Endothelial cell of umbilical vein (primary cell): ENCODE measurements at regions not wholly inside any gene's neighbourhood (a gene's known extent, or its start where the extent isn't known, plus 50 kb on each side); places are given as distances from the start of the nearest gene placed in this dataset.

Experiments used
- BruUV-seq: library from RNA; stranded (reverse); fragments of 400-500 nt; replicated peaks from 2 replicates; lab custom pipeline; 2021; lab: Mats Ljungman, UMichigan
- CTCF ChIA-PET: fragments of 300-600, 350-600 bp; sonication (Branson Sonifier 250); formaldehyde crosslinking; loops from one replicate; lab custom pipeline; 2021; ENCODE audit warnings: antibody characterized with exemption, inconsistent platforms; lab: Charles Lee
- POLR2A ChIA-PET: fragments of 300-600, 350-600 bp; sonication (Branson Sonifier 250); formaldehyde crosslinking; loops from one replicate; lab custom pipeline; 2021; ENCODE audit warnings: antibody characterized with exemption, inconsistent platforms; lab: Charles Lee
- DNase-seq: peaks from one replicate; pipeline ENCODE4 v3.0.0-alpha.2; 2011; ENCODE audit warnings: low read depth, low spot score
- FAIRE-seq: peaks from 2 replicates; lab custom pipeline; 2011; peaks lifted over from hg19 to GRCh38; lab: Jason Lieb, UNC
- H2AFZ ChIP-seq: 2 replicates; pipeline ENCODE4 v1.6.0; 2012; ENCODE audit warnings: low read depth, low read length, control low read depth, inconsistent platforms
- H3K27ac ChIP-seq: 2 replicates; pipeline ENCODE4 v1.5.1; 2011; ENCODE audit warnings: low read depth, mild to moderate bottlenecking, control low read depth, low read length, moderate library complexity; ENCODE audit not compliant: insufficient read depth
- H3K27me3 ChIP-seq, 2 experiments: 2 replicates each; pipeline versions ENCODE4 v1.6.0 to v1.6.1; 2011; ENCODE audit warnings: low read length in 2 of 2, mixed read lengths in 1 of 2; ENCODE audit not compliant: control insufficient read depth in 2 of 2, insufficient read depth in 2 of 2
- H3K36me3 ChIP-seq, 2 experiments: 2 replicates in 1 of 2; 3 replicates in 1 of 2; pipeline ENCODE4 v1.5.1; 2011; ENCODE audit warnings: low read length in 2 of 2, mild to moderate bottlenecking in 1 of 2, moderate library complexity in 1 of 2; ENCODE audit not compliant: control insufficient read depth in 2 of 2, insufficient read depth in 2 of 2; ENCODE audit errors: extremely low read depth in 1 of 2
- H3K4me1 ChIP-seq: 3 replicates; pipeline ENCODE4 v1.5.1; 2011; ENCODE audit warnings: mild to moderate bottlenecking, low read length; ENCODE audit not compliant: control insufficient read depth, insufficient read depth; ENCODE audit errors: extremely low read depth
- H3K4me2 ChIP-seq: 2 replicates; pipeline ENCODE4 v1.6.1; 2011; ENCODE audit warnings: low read length, control low read depth, mixed read lengths; ENCODE audit not compliant: insufficient read depth
- H3K4me3 ChIP-seq, 3 experiments: fragments of 200-600 bp in 1 of 3; sonication (generic), shearing (Covaris generic) in 1 of 3; replicated peaks in 1 of 3; 2 replicates each; pipeline ENCODE4 v1.5.1; 2011 to 2016; ENCODE audit warnings: control low read depth in 3 of 3, low read length in 3 of 3, mild to moderate bottlenecking in 2 of 3, inconsistent platforms in 1 of 3, low read depth in 1 of 3, moderate library complexity in 1 of 3; ENCODE audit not compliant: insufficient read depth in 1 of 3
- H3K79me2 ChIP-seq: 2 replicates; pipeline ENCODE4 v1.6.0; 2012; ENCODE audit warnings: low read length, inconsistent platforms; ENCODE audit not compliant: control insufficient read depth, insufficient read depth
- H3K9ac ChIP-seq: replicated peaks from 2 replicates; pipeline ENCODE3; 2011; ENCODE audit warnings: low read length, control low read depth; ENCODE audit not compliant: insufficient read depth; ENCODE audit errors: extremely low read depth
- H3K9me1 ChIP-seq: replicated peaks from 3 replicates; pipeline ENCODE4 v1.6.0; 2011; ENCODE audit warnings: mild to moderate bottlenecking, low read length; ENCODE audit not compliant: control insufficient read depth, insufficient read depth; ENCODE audit errors: extremely low read depth
- H3K9me3 ChIP-seq: replicated peaks from 2 replicates; pipeline ENCODE4 v1.5.1; 2012; ENCODE audit warnings: low read length, inconsistent platforms; ENCODE audit not compliant: control insufficient read depth, insufficient read depth
- H4K20me1 ChIP-seq: replicated peaks from 2 replicates; pipeline ENCODE3; 2011; ENCODE audit warnings: mild to moderate bottlenecking, low read length; ENCODE audit not compliant: control insufficient read depth, insufficient read depth; ENCODE audit errors: extremely low read depth
- EZH2 ChIP-seq: IDR thresholded peaks from 2 replicates; pipeline ENCODE4 v1.6.1; 2012; ENCODE audit warnings: borderline replicate concordance, low read depth, mild to moderate bottlenecking, moderate library complexity, low read length, inconsistent platforms; ENCODE audit not compliant: severe bottlenecking
- FOS ChIP-seq: IDR thresholded peaks from 2 replicates; pipeline ENCODE4 v1.6.1; 2011; ENCODE audit warnings: mild to moderate bottlenecking, low read length, moderate library complexity, borderline replicate concordance; ENCODE audit not compliant: insufficient read depth
- GATA2 ChIP-seq: IDR thresholded peaks from 2 replicates; pipeline ENCODE4 v1.7.0; 2011; ENCODE audit warnings: low read depth, mild to moderate bottlenecking, moderate library complexity, mixed read lengths, low read length; ENCODE audit not compliant: insufficient read length, insufficient read depth
- JUN ChIP-seq: IDR thresholded peaks from 2 replicates; pipeline ENCODE4 v1.6.1; 2011; ENCODE audit warnings: borderline replicate concordance, low read depth; ENCODE audit not compliant: insufficient read length, insufficient read depth
- MYC ChIP-seq: IDR thresholded peaks from one replicate; pipeline ENCODE4 v1.6.1; 2011; ENCODE audit warnings: mild to moderate bottlenecking, low read depth, low read length
- POLR2A ChIP-seq: IDR thresholded peaks from 2 replicates; pipeline ENCODE4 v1.6.1; 2012; ENCODE audit warnings: low read depth, mild to moderate bottlenecking, control low read depth, low read length
- POLR2AphosphoS5 ChIP-seq: IDR thresholded peaks from 2 replicates; pipeline ENCODE4 v1.6.1; 2012; ENCODE audit warnings: low read depth, mild to moderate bottlenecking, control low read depth, low read length, moderate library complexity; ENCODE audit not compliant: insufficient read depth
- dilution Hi-C: fragments of 300-500 bp; cut with MboI; formaldehyde crosslinking; loops from one replicate; pipeline ENCODE4 v1.15.0; 2019; ENCODE audit warnings: low sequenced_read_pairs; ENCODE audit not compliant: extremely low pct_ligation_motif_present
- intact Hi-C: fragments of 100-400 bp; cut with micrococcal nuclease; formaldehyde crosslinking; loops from one replicate; pipeline ENCODE4 v1.10.0; 2022
- TF ChIP-seq, protein P1 (sequence below): IDR thresholded peaks from 2 replicates; pipeline ENCODE4 v1.6.1; 2011; ENCODE audit not compliant: insufficient read depth, insufficient read length
- TF ChIP-seq, protein P2 (sequence below), 2 donors: IDR thresholded peaks; 1 replicate in 1 of 2; 2 replicates in 1 of 2; pipeline ENCODE4 v1.5.1; 2011; ENCODE audit warnings: low read length in 2 of 2, mild to moderate bottlenecking in 2 of 2, moderate library complexity in 2 of 2, control low read depth in 1 of 2, inconsistent platforms in 1 of 2, low read depth in 1 of 2; ENCODE audit not compliant: insufficient read depth in 1 of 2; ENCODE audit errors: extremely low read depth in 1 of 2

DNA sequence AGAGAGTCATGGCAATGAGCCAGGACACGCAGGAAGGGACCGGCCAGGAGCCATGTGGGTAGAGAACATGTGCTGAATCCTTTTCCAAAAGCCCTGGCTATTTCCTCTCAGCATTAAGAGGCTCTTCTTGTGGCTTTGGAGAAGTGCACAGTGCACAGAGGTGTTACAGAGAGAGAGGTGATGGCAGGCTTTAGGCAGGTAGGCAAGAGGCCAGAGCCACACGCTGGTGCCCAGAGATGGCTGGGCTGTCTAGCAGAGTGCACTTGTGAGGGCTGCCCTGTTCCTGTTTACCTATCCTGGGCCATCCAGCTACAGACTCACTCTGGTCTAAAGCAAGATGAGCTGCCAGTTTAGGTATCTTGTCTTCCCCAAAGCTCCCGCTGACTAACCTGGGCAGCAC lies 402.6 kb downstream of the OCA2 start:
- Histone ChIP-seq H3K4me2 (no peak overlapping the region), H3K9ac (no peak overlapping the region), H3K27ac (no peak overlapping the region), H2AFZ (no peak overlapping the region), H3K9me3 (peaks cover 7% of the 10 kb centered on the region), H3K27me3 (no peaks in the 10 kb centered on the region), H3K9me1 (no peaks in the 10 kb centered on the region), H4K20me1 (no peaks in the 10 kb centered on the region), H3K4me3 (no peak overlapping the region), H3K36me3 (no peaks in the 10 kb centered on the region), H3K4me1 (no peaks in the 10 kb centered on the region), H3K79me2 (no peaks in the 10 kb centered on the region)
- FAIRE-seq, result no peak
- DNase-seq, result no peak
- TF ChIP-seq, protein P1, sequence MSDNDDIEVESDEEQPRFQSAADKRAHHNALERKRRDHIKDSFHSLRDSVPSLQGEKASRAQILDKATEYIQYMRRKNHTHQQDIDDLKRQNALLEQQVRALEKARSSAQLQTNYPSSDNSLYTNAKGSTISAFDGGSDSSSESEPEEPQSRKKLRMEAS, result no peak
- TF ChIP-seq JUN, result no peak
- no peak for TF ChIP-seq MYC
- TF ChIP-seq POLR2AphosphoS5, result no peak
- TF ChIP-seq, protein P2, sequence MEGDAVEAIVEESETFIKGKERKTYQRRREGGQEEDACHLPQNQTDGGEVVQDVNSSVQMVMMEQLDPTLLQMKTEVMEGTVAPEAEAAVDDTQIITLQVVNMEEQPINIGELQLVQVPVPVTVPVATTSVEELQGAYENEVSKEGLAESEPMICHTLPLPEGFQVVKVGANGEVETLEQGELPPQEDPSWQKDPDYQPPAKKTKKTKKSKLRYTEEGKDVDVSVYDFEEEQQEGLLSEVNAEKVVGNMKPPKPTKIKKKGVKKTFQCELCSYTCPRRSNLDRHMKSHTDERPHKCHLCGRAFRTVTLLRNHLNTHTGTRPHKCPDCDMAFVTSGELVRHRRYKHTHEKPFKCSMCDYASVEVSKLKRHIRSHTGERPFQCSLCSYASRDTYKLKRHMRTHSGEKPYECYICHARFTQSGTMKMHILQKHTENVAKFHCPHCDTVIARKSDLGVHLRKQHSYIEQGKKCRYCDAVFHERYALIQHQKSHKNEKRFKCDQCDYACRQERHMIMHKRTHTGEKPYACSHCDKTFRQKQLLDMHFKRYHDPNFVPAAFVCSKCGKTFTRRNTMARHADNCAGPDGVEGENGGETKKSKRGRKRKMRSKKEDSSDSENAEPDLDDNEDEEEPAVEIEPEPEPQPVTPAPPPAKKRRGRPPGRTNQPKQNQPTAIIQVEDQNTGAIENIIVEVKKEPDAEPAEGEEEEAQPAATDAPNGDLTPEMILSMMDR (IDR thresholded peaks at IDR 0.05; ENCODE audit: extremely low read depth in 1 of 2, insufficient read depth in 1 of 2, low read depth in 1 of 2, low read length in 2 of 2), result no peak
- TF ChIP-seq GATA2, result no peak
- TF ChIP-seq POLR2A, result no peak
- TF ChIP-seq FOS, result no peak
- no peak for TF ChIP-seq EZH2
- dilution Hi-C loops, result no loop called here
- intact Hi-C loops, result no loop called here
- ChIA-PET POLR2A (no interaction called here), CTCF (no interaction called here)
- BruUV-seq, result no TSS peak
